Right lobe of liver (tissue), 6 donors: ENCODE measurements at regions not wholly inside any gene's neighbourhood (a gene's known extent, or its start where the extent isn't known, plus 50 kb on each side); places are given as distances from the start of the nearest gene placed in this dataset.

Source experiments
- ATAC-seq, 4 donors: fragments of 200-7000 bp; cut with Tn5 transposase; one replicate each; pipeline ENCODE4 v1.9.1; 2020; ENCODE audit warnings: mild to moderate bottlenecking in 4 of 4, moderate library complexity in 4 of 4
- DNase-seq, 3 donors: peaks; one replicate each; pipeline ENCODE4 v3.0.0-alpha.2; 2020
- H3K27ac ChIP-seq, 3 donors: fragments of 200-600 bp; one replicate each; pipeline ENCODE4 v1.8.0; 2022
- H3K27me3 ChIP-seq, 2 donors: fragments of 200-600 bp; one replicate each; pipeline ENCODE4 v1.8.0; 2022
- H3K36me3 ChIP-seq, 4 donors: fragments of 200-600 bp; sonication (generic) in 1 of 4; one replicate each; pipeline versions ENCODE4 v1.5.1 to v1.8.0; 2017 to 2022; ENCODE audit warnings: control low read depth in 1 of 4
- H3K4me1 ChIP-seq, 4 donors: fragments of 200-600 bp; sonication (generic) in 1 of 4; one replicate each; pipeline versions ENCODE4 v1.5.1 to v1.8.0; 2017 to 2022; ENCODE audit warnings: control low read depth in 1 of 4
- H3K4me3 ChIP-seq, 3 donors: fragments of 200-600 bp; one replicate each; pipeline ENCODE4 v1.8.0; 2022
- H3K9me3 ChIP-seq, 4 donors: fragments of 200-600 bp; sonication (generic) in 1 of 4; one replicate each; pipeline versions ENCODE4 v1.5.1 to v1.8.0; 2017 to 2022; ENCODE audit warnings: control low read depth in 1 of 4
- POLR2A ChIP-seq: fragments of 450-650 bp; IDR thresholded peaks from one replicate; pipeline ENCODE4 v1.6.1; 2017; ENCODE audit warnings: antibody characterized with exemption, mild to moderate bottlenecking
- WGBS: methylation state at CpG from one replicate; pipeline ENCODE4 v1.1.6; 2018; ENCODE audit warnings: low coverage, low lambda C conversion rate; ENCODE audit not compliant: insufficient coverage; ENCODE audit errors: missing lambda C conversion rate; 5-methylcytosine and 5-hydroxymethylcytosine counted together
- intact Hi-C, 2 donors: fragments of 100-400 bp; cut with DNase I; formaldehyde crosslinking; loops; one replicate each; pipeline versions ENCODE4 v1.11.2 to v1.14.1; 2022
- TF ChIP-seq, protein P1 (sequence below), 4 donors: fragments of 200-600 bp in 3 of 4; fragments of 450-650 bp in 1 of 4; IDR thresholded peaks; one replicate each; pipeline versions ENCODE4 v1.5.1 to v1.8.0; 2016 to 2022; ENCODE audit warnings: antibody characterized with exemption in 4 of 4, mild to moderate bottlenecking in 2 of 4
- donor health status: DM: no; HTN: yes; CAD: no.
- donor health status: DM: no; HTN: no; CAD: no.
- donor health status: DM: no; HTN: no; CAD: no.
- donor health status: DM: no; HTN: yes; CAD: no.
- donor health status: DM: no; HTN: yes; CAD: no.

DNA sequence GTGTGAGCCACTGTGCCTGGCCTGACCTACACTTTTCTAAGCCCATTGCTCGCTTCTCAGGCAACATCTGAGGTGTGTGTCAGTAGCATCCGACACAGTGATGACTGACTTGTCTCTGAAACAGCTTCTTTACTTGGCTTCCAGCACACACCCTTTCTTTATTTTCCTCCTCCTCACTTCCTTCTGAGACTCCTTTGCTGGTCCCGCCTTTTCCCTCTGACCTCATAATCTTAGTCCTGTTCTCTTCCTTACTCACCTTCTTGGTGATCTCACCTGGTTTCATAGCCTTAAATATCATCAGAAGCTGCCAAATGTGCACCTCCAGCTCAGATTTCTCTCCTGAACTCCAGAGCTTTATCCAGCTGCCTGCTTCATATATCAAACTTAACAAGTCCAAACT lies 66.6 kb upstream of the PELI1 start:
- ATAC-seq (no peak), DNase-seq (no peak)
- no peak overlapping the region for H3K27ac ChIP-seq
- TF ChIP-seq, protein P1, sequence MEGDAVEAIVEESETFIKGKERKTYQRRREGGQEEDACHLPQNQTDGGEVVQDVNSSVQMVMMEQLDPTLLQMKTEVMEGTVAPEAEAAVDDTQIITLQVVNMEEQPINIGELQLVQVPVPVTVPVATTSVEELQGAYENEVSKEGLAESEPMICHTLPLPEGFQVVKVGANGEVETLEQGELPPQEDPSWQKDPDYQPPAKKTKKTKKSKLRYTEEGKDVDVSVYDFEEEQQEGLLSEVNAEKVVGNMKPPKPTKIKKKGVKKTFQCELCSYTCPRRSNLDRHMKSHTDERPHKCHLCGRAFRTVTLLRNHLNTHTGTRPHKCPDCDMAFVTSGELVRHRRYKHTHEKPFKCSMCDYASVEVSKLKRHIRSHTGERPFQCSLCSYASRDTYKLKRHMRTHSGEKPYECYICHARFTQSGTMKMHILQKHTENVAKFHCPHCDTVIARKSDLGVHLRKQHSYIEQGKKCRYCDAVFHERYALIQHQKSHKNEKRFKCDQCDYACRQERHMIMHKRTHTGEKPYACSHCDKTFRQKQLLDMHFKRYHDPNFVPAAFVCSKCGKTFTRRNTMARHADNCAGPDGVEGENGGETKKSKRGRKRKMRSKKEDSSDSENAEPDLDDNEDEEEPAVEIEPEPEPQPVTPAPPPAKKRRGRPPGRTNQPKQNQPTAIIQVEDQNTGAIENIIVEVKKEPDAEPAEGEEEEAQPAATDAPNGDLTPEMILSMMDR (IDR thresholded peaks at IDR 0.05): no peak
- no peak for TF ChIP-seq POLR2A
- no peaks in the 10 kb centered on the region for H3K9me3 ChIP-seq
- intact Hi-C loops: no loop called here
- H3K36me3 ChIP-seq: no peaks in the 10 kb centered on the region
- H3K27me3 ChIP-seq: no peaks in the 10 kb centered on the region
- peaks cover 0 to 6% (median 0%) of the 10 kb centered on the region in 4 donors for H3K4me1 ChIP-seq
- WGBS: 85% methylated on average over 3 of the region's 3 CpGs
- H3K4me3 ChIP-seq: no peak overlapping the region

- 82% methylated on average over 6 of the region's 6 CpGs for WGBS
- no peak for TF ChIP-seq POLR2A
- TF ChIP-seq, protein P1 (IDR thresholded peaks at IDR 0.05): no peak
- ATAC-seq: peak in 1 of 4 donors; percentile 29
- Histone ChIP-seq H3K4me3 (no peak overlapping the region), H3K4me1 (peaks cover 0 to 6% (median 0%) of the 10 kb centered on the region in 4 donors), H3K27me3 (no peaks in the 10 kb centered on the region), H3K36me3 (no peaks in the 10 kb centered on the region), H3K27ac (no peak overlapping the region), H3K9me3 (no peaks in the 10 kb centered on the region)
- intact Hi-C loops: no loop called here
- DNase-seq: no peak
Measured at GRCh38 chr2:64211276-64211921, 67.2 kb upstream of the PELI1 start.

DNA sequence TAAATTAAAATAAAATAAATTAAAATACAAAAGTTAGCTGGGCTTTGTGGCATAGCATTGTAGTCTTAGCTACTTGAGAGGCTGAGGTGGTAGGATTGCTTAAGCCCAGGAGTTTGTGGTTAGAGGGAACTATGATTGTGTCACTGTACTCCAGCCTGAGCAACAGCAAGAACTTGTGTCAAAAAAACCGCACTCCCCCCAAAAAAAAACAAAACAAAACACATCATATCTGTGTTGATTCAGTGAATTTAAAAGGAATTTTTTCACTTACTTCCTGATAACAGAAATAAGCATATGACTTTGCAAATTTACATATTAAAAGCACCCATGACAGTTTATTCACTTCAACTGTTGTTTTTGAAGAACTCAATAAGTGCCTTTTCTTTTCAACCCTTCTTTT lies 68.1 kb upstream of the PELI1 start:
- TF ChIP-seq, protein P1 (IDR thresholded peaks at IDR 0.05): no peak
- TF ChIP-seq POLR2A: no peak
- Histone ChIP-seq H3K4me1 (peaks cover 0 to 6% (median 0%) of the 10 kb centered on the region in 4 donors), H3K36me3 (no peaks in the 10 kb centered on the region), H3K27ac (peak overlapping the region in 1 of 3 donors; percentile 13), H3K4me3 (no peak overlapping the region), H3K9me3 (no peaks in the 10 kb centered on the region), H3K27me3 (no peaks in the 10 kb centered on the region)
- DNase-seq: no peak
- ATAC-seq: peak; percentile 32 to 66 (median 52)
- 50% methylated on average over 1 of the region's 1 CpG for WGBS
- intact Hi-C loops: no loop called here

- TF ChIP-seq, protein P1 (IDR thresholded peaks at IDR 0.05): no peak
- no peak for TF ChIP-seq POLR2A
- intact Hi-C loops: no loop called here
- Histone ChIP-seq H3K4me1 (peaks cover 0 to 6% (median 0%) of the 10 kb centered on the region in 4 donors), H3K36me3 (no peaks in the 10 kb centered on the region), H3K9me3 (no peaks in the 10 kb centered on the region), H3K27ac (peak overlapping the region in 1 of 3 donors; percentile 13), H3K27me3 (no peaks in the 10 kb centered on the region), H3K4me3 (no peak overlapping the region)
- peak; percentile 29 to 38 (median 31) for ATAC-seq
- 76% methylated on average over 3 of the region's 3 CpGs for WGBS
- no peak for DNase-seq
Measured at GRCh38 chr2:64212801-64213321, 68.6 kb upstream of the PELI1 start.
